SK-N-MC (cell line): ENCODE measurements at regions not wholly inside any gene's neighbourhood (a gene's known extent, or its start where the extent isn't known, plus 50 kb on each side); places are given as distances from the start of the nearest gene placed in this dataset.
"Not testable (repeated sequence)": the region's sequence is repeated elsewhere in the genome, so short reads cannot be mapped to it uniquely, and the experiment has no call there.

Experiments used
- EZH2 ChIP-seq: fragments of 200-600 bp; sonication (generic); IDR thresholded peaks from one replicate; pipeline ENCODE4 v1.6.1; 2017; ENCODE audit warnings: antibody characterized with exemption
- FOXP2 ChIP-seq: optimal IDR thresholded peaks from 2 replicates; pipeline ENCODE3; 2011; ENCODE audit warnings: mild to moderate bottlenecking, moderate library complexity; ENCODE audit not compliant: insufficient read depth; ENCODE audit errors: extremely low read length, control extremely low read depth
- POLR2AphosphoS5 ChIP-seq: IDR thresholded peaks from 2 replicates; pipeline ENCODE4 v1.6.1; 2012; ENCODE audit warnings: mild to moderate bottlenecking, low read depth, low read length, borderline replicate concordance

- TF ChIP-seq EZH2, POLR2AphosphoS5, FOXP2: not testable (repeated sequence)
These were observed 134.4 kb upstream of the TENT5A start for GRCh38 chr6:81886909-81887308.
